ENCODE measurements at regions not wholly inside any gene's neighbourhood (a gene's known extent, or its start where the extent isn't known, plus 50 kb on each side); places are given as distances from the start of the nearest gene placed in this dataset.
"Not testable (repeated sequence)": the region's sequence is repeated elsewhere in the genome, so short reads cannot be mapped to it uniquely, and the experiment has no call there.

DNA sequence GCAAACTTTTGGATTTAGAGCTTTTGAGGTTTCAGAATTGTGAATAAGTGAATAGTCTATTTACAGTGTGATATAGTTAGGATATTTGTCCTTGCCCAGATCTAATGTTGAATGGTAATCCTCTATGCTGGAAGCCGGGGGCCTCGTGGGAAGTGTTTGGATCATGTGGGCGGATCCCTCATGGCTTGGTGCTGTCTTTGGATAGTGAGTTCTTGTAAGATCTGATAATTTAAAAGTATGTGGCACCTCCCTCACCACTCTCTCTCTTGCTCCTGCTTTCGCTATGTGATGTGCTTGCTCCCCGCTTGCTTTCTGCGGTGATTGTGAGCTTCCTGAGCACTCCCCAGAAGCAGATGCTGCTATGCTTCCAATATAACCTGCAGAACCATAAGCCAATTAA lies 128.0 kb upstream of the KCNJ3 start:
- in situ Hi-C loops (cut with HindIII; ENCODE audit: low sequenced_read_pairs), result no loop called here
- no peak for DNase-seq (ENCODE audit: low read depth, low spot score)
- no peak overlapping the region for H3K4me3 ChIP-seq (ENCODE audit: low read depth, low read length)
- TF ChIP-seq, protein P1, sequence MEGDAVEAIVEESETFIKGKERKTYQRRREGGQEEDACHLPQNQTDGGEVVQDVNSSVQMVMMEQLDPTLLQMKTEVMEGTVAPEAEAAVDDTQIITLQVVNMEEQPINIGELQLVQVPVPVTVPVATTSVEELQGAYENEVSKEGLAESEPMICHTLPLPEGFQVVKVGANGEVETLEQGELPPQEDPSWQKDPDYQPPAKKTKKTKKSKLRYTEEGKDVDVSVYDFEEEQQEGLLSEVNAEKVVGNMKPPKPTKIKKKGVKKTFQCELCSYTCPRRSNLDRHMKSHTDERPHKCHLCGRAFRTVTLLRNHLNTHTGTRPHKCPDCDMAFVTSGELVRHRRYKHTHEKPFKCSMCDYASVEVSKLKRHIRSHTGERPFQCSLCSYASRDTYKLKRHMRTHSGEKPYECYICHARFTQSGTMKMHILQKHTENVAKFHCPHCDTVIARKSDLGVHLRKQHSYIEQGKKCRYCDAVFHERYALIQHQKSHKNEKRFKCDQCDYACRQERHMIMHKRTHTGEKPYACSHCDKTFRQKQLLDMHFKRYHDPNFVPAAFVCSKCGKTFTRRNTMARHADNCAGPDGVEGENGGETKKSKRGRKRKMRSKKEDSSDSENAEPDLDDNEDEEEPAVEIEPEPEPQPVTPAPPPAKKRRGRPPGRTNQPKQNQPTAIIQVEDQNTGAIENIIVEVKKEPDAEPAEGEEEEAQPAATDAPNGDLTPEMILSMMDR (IDR thresholded peaks at IDR 0.05; ENCODE audit: low read depth, low read length), result no peak

DNA sequence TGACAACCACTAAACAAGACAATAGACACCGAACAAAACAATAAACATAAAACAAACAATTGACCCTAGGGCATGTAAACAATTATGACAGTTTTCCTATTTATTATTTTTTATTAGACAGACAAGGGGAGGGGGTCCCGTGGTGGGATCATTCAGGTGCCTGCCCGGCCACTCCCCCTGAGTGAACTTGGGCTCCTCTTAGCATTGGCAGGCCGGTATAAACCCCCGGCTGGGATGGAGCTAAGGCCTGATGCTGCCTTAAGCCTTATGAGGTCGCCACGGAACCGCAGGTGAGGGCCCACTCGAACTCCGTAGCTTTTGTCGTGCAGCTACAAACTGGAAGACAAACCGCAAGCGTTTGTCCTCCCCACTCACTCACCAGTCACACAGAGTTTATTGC lies 121.8 kb upstream of the KCNJ3 start:
- in situ Hi-C loops (cut with HindIII; ENCODE audit: low sequenced_read_pairs); DNase-seq (ENCODE audit: low read depth, low spot score); H3K4me3 ChIP-seq (ENCODE audit: low read depth, low read length): not testable (repeated sequence)

DNA sequence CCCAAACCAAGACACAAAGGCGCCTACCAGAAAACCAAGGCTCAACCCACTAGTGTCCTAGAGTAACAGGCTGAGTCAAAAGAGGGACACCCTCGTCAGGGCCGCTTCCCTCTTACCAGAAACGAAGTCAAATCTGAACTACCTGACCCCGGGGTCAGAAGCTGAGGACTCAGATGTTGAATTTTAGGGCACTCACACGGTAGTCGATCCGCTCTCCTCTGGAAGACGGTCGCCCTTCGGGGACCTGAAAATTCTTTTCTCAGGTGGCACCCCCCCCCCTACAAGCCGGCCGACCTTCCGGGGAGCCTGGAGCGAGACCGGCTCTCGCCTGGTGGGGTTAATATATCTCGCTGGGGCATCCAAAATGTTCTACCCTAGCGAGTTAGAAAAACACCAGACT lies 121.1 kb upstream of the KCNJ3 start:
- TF ChIP-seq, protein P1 (IDR thresholded peaks at IDR 0.05; ENCODE audit: low read depth, low read length), result no peak
- H3K4me3 ChIP-seq (ENCODE audit: low read depth, low read length), result no peak overlapping the region
- DNase-seq (ENCODE audit: low read depth, low spot score), result no peak
- in situ Hi-C loops (cut with HindIII; ENCODE audit: low sequenced_read_pairs), result no loop called here

DNA sequence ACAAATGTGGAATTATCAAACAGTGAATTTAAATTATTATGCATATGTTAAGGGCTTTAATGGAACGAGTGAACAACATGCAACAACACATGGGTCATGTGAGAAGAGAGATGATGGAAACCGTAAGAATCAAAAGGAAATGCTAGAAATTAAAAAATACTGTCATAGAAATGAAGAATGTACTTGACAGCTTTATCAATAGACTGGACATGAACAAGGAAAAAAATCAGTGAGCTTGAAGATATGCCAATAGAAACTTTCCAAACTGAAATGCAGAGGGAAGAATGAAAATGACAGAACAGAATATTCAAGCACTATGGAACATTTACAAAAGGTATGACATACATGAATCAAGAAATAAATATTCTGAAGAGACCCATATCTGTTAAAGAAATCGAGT lies 117.7 kb upstream of the KCNJ3 start:
- in situ Hi-C loops (cut with HindIII; ENCODE audit: low sequenced_read_pairs), result no loop called here
- no peak for DNase-seq (ENCODE audit: low read depth, low spot score)
- no peak overlapping the region for H3K4me3 ChIP-seq (ENCODE audit: low read depth, low read length)
- TF ChIP-seq, protein P1 (IDR thresholded peaks at IDR 0.05; ENCODE audit: low read depth, low read length), result no peak

GRCh38 chr2:154582694-154583093 lies 115.8 kb upstream of the KCNJ3 start:
- in situ Hi-C loops (cut with HindIII; ENCODE audit: low sequenced_read_pairs); H3K4me3 ChIP-seq (ENCODE audit: low read depth, low read length); DNase-seq (ENCODE audit: low read depth, low spot score): not testable (repeated sequence)

DNA sequence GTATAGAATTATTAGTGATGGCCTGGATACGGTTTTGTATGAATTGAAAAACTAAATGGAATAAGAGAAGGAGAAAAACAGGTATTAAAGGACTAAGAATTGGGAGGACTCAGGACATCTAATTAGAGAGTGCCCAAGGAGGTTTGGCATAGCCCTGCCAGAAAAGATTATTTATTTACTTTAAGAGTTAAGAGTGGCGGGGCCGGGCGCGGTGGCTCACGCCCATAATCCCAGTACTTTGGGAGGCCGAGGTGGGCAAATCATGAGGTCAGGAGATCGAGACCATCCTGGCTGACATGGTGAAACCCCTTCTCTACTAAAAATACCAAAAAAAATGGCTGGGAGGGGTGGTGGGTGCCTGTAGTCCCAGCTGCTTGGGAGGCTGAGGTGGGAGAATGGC lies 115.2 kb upstream of the KCNJ3 start:
- DNase-seq (ENCODE audit: low read depth, low spot score); H3K4me3 ChIP-seq (ENCODE audit: low read depth, low read length); in situ Hi-C loops (cut with HindIII; ENCODE audit: low sequenced_read_pairs): not testable (repeated sequence)

GRCh38 chr2:154587739-154588138 lies 110.8 kb upstream of the KCNJ3 start:
- TF ChIP-seq, protein P1 (IDR thresholded peaks at IDR 0.05; ENCODE audit: low read depth, low read length), result no peak
- no peak for DNase-seq (ENCODE audit: low read depth, low spot score)
- in situ Hi-C loops (cut with HindIII; ENCODE audit: low sequenced_read_pairs), result no loop called here
- H3K4me3 ChIP-seq (ENCODE audit: low read depth, low read length), result no peak overlapping the region

DNA sequence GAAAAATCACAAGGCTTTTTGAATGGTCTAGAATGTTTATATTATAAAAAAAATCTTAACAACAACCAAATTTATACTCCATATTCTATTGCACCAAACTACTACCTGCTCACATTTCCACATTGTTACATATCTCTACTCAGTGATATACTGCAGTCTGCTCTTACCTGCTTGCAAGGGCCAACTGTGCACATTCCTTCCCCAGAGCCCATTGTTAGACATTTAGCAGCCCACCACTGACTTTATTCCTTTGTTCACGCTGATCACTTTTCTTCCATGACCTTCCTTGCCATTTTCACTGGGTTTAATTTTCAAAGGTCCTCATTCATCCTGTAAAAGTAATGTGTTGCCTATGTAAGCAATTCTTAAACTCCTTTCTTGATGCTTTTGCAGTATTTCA lies 109.7 kb upstream of the KCNJ3 start:
- TF ChIP-seq, protein P1 (IDR thresholded peaks at IDR 0.05; ENCODE audit: low read depth, low read length), result no peak
- DNase-seq (ENCODE audit: low read depth, low spot score), result no peak
- H3K4me3 ChIP-seq (ENCODE audit: low read depth, low read length), result no peak overlapping the region
- in situ Hi-C loops (cut with HindIII; ENCODE audit: low sequenced_read_pairs), result no loop called here
